ENCODE measurements at regions not wholly inside any gene's neighbourhood (a gene's known extent, or its start where the extent isn't known, plus 50 kb on each side); places are given as distances from the start of the nearest gene placed in this dataset.
"Not testable (repeated sequence)": the region's sequence is repeated elsewhere in the genome, so short reads cannot be mapped to it uniquely, and the experiment has no call there.

- in situ Hi-C loops (cut with HindIII; ENCODE audit: low pct_unique_long_range_greater_than_20kb, low sequenced_read_pairs): no loop called here
- no peak for DNase-seq (ENCODE audit: low read depth, low spot score)
Observed at GRCh38 chr10:105585171-105585570, 944.1 kb downstream of the SORCS3 start.

GRCh38 chr10:105579112-105579511 lies 938.0 kb downstream of the SORCS3 start:
- in situ Hi-C loops (cut with HindIII; ENCODE audit: low pct_unique_long_range_greater_than_20kb, low sequenced_read_pairs): no loop called here

GRCh38 chr10:105577865-105578607 lies 936.9 kb downstream of the SORCS3 start:
- in situ Hi-C loops (cut with HindIII; ENCODE audit: low pct_unique_long_range_greater_than_20kb, low sequenced_read_pairs): no loop called here
- no peak for DNase-seq (ENCODE audit: low read depth, low spot score)

More at GRCh38 chr10:105579112-105579511, 938.0 kb downstream of the SORCS3 start:
- DNase-seq (ENCODE audit: low read depth, low spot score): no peak

- in situ Hi-C loops (cut with HindIII; ENCODE audit: low pct_unique_long_range_greater_than_20kb, low sequenced_read_pairs): no loop called here
- DNase-seq (ENCODE audit: low read depth, low spot score): no peak
Observed at GRCh38 chr10:105559333-105560097, 918.4 kb downstream of the SORCS3 start.

GRCh38 chr10:105550453-105550852 lies 909.4 kb downstream of the SORCS3 start:
- in situ Hi-C loops (cut with HindIII; ENCODE audit: low pct_unique_long_range_greater_than_20kb, low sequenced_read_pairs); DNase-seq (ENCODE audit: low read depth, low spot score): not testable (repeated sequence)

- in situ Hi-C loops (cut with HindIII; ENCODE audit: low pct_unique_long_range_greater_than_20kb, low sequenced_read_pairs): no loop called here
Observed at GRCh38 chr10:105549731-105550130, 908.6 kb downstream of the SORCS3 start.

GRCh38 chr10:105545101-105545500 lies 904.0 kb downstream of the SORCS3 start:
- in situ Hi-C loops (cut with HindIII; ENCODE audit: low pct_unique_long_range_greater_than_20kb, low sequenced_read_pairs): no loop called here
- no peak for DNase-seq (ENCODE audit: low read depth, low spot score)

More at GRCh38 chr10:105549731-105550130, 908.6 kb downstream of the SORCS3 start:
- DNase-seq (ENCODE audit: low read depth, low spot score): no peak

- in situ Hi-C loops (cut with HindIII; ENCODE audit: low pct_unique_long_range_greater_than_20kb, low sequenced_read_pairs): no loop called here
- no peak for DNase-seq (ENCODE audit: low read depth, low spot score)
Observed at GRCh38 chr10:105540381-105540780, 899.3 kb downstream of the SORCS3 start.

GRCh38 chr10:105538874-105539273 lies 897.8 kb downstream of the SORCS3 start:
- in situ Hi-C loops (cut with HindIII; ENCODE audit: low pct_unique_long_range_greater_than_20kb, low sequenced_read_pairs): no loop called here
- no peak for DNase-seq (ENCODE audit: low read depth, low spot score)

- no peak for DNase-seq (ENCODE audit: low read depth, low spot score)
- in situ Hi-C loops (cut with HindIII; ENCODE audit: low pct_unique_long_range_greater_than_20kb, low sequenced_read_pairs): no loop called here
Observed at GRCh38 chr10:105535478-105535877, 894.4 kb downstream of the SORCS3 start.

- in situ Hi-C loops (cut with HindIII; ENCODE audit: low pct_unique_long_range_greater_than_20kb, low sequenced_read_pairs): no loop called here
- no peak for DNase-seq (ENCODE audit: low read depth, low spot score)
Observed at GRCh38 chr10:105534086-105534485, 893.0 kb downstream of the SORCS3 start.

GRCh38 chr10:105516511-105516910 lies 875.4 kb downstream of the SORCS3 start:
- DNase-seq (ENCODE audit: low read depth, low spot score): no peak
- in situ Hi-C loops (cut with HindIII; ENCODE audit: low pct_unique_long_range_greater_than_20kb, low sequenced_read_pairs): no loop called here

- in situ Hi-C loops (cut with HindIII; ENCODE audit: low pct_unique_long_range_greater_than_20kb, low sequenced_read_pairs): no loop called here
Observed at GRCh38 chr10:105514106-105514505, 873.0 kb downstream of the SORCS3 start.

GRCh38 chr10:105509517-105509916 lies 868.4 kb downstream of the SORCS3 start:
- DNase-seq (ENCODE audit: low read depth, low spot score): no peak
- in situ Hi-C loops (cut with HindIII; ENCODE audit: low pct_unique_long_range_greater_than_20kb, low sequenced_read_pairs): no loop called here

More at GRCh38 chr10:105514106-105514505, 873.0 kb downstream of the SORCS3 start:
- no peak for DNase-seq (ENCODE audit: low read depth, low spot score)

GRCh38 chr10:105506262-105506661 lies 865.2 kb downstream of the SORCS3 start:
- no peak for DNase-seq (ENCODE audit: low read depth, low spot score)
- in situ Hi-C loops (cut with HindIII; ENCODE audit: low pct_unique_long_range_greater_than_20kb, low sequenced_read_pairs): no loop called here

- no peak for DNase-seq (ENCODE audit: low read depth, low spot score)
- in situ Hi-C loops (cut with HindIII; ENCODE audit: low pct_unique_long_range_greater_than_20kb, low sequenced_read_pairs): no loop called here
Observed at GRCh38 chr10:105503714-105504113, 862.6 kb downstream of the SORCS3 start.

- no peak for DNase-seq (ENCODE audit: low read depth, low spot score)
- in situ Hi-C loops (cut with HindIII; ENCODE audit: low pct_unique_long_range_greater_than_20kb, low sequenced_read_pairs): no loop called here
Observed at GRCh38 chr10:105502058-105502457, 861.0 kb downstream of the SORCS3 start.

GRCh38 chr10:105494944-105495343 lies 853.9 kb downstream of the SORCS3 start:
- in situ Hi-C loops (cut with HindIII; ENCODE audit: low pct_unique_long_range_greater_than_20kb, low sequenced_read_pairs): no loop called here
- no peak for DNase-seq (ENCODE audit: low read depth, low spot score)

- no peak for DNase-seq (ENCODE audit: low read depth, low spot score)
- in situ Hi-C loops (cut with HindIII; ENCODE audit: low pct_unique_long_range_greater_than_20kb, low sequenced_read_pairs): no loop called here
Observed at GRCh38 chr10:105494303-105494702, 853.2 kb downstream of the SORCS3 start.
